ENCODE measurements at regions not wholly inside any gene's neighbourhood (a gene's known extent, or its start where the extent isn't known, plus 50 kb on each side); places are given as distances from the start of the nearest gene placed in this dataset.

- no CpG with 5 or more reads among the region's 2 CpGs for WGBS (ENCODE audit: extremely low coverage, insufficient read length, low lambda C conversion rate)
- peaks cover 4 to 5% of the 10 kb centered on the region in 2 experiments for H3K4me1 Mint-ChIP-seq
- no peak for DNase-seq
Observed at GRCh38 chr3:15959434-15959811, 161.6 kb upstream of the ANKRD28 start.

More at GRCh38 chr3:15959434-15959811, 161.6 kb upstream of the ANKRD28 start:
- Histone ChIP-seq H3K79me2 (ENCODE audit: insufficient read depth, low read length) (no peaks in the 10 kb centered on the region), H3K27me3 (ENCODE audit: insufficient read depth, low read length) (no peaks in the 10 kb centered on the region), H3K23me2 (ENCODE audit: insufficient read length, low read depth, low read length, poor library complexity, severe bottlenecking) (no peaks in the 10 kb centered on the region), H3K4ac (ENCODE audit: low read depth, low read length) (no peak overlapping the region), H2BK120ac (ENCODE audit: low read depth, low read length, poor library complexity, severe bottlenecking) (no peak overlapping the region), H3K23ac (ENCODE audit: insufficient read length, low read depth, low read length) (no peak overlapping the region), H2AFZ (ENCODE audit: low read length) (no peak overlapping the region), H4K91ac (ENCODE audit: insufficient read length, low read depth, low read length) (no peak overlapping the region), H4K5ac (ENCODE audit: insufficient read length, low read depth, low read length) (no peak overlapping the region), H3K56ac (ENCODE audit: insufficient read length, low read depth, low read length) (no peak overlapping the region), H4K20me1 (ENCODE audit: control insufficient read depth, insufficient read depth, insufficient read length) (no peaks in the 10 kb centered on the region), H2BK12ac (ENCODE audit: insufficient read length, low read depth, low read length) (no peak overlapping the region), H2BK20ac (ENCODE audit: low read depth, low read length, poor library complexity, severe bottlenecking) (no peak overlapping the region), H3K9me3 (ENCODE audit: control insufficient read depth, low read depth, low read length) (peaks cover 4% of the 10 kb centered on the region), H4K8ac (replicated peaks; ENCODE audit: insufficient read length, low read depth, low read length) (no peak overlapping the region), H2AK5ac (ENCODE audit: insufficient read length, low read length) (no peak overlapping the region), H3K27ac (ENCODE audit: insufficient read length, low read depth, low read length) (no peak overlapping the region), H3K18ac (ENCODE audit: insufficient read length, low read depth, low read length) (no peak overlapping the region), H3K4me2 (ENCODE audit: insufficient read depth, insufficient read length, low read length) (no peak overlapping the region), H3K4me1 (ENCODE audit: insufficient read depth, low read length) (no peaks in the 10 kb centered on the region), H3K79me1 (ENCODE audit: insufficient read depth, low read depth, low read length, poor library complexity, severe bottlenecking) (no peaks in the 10 kb centered on the region), H3K9ac (ENCODE audit: extremely low read depth, insufficient read length, low read length) (no peak overlapping the region), H3T11ph (ENCODE audit: low read length) (no peak overlapping the region), H2BK15ac (ENCODE audit: low read depth, low read length) (no peak overlapping the region), H3K14ac (ENCODE audit: insufficient read depth, low read length) (no peak overlapping the region), H2BK5ac (ENCODE audit: insufficient read length, low read length) (no peak overlapping the region)
- H3K4me3 Mint-ChIP-seq = no peak overlapping the region
- no peaks in the 10 kb centered on the region for H3K36me3 Mint-ChIP-seq (ENCODE audit: insufficient read depth in 1 of 3, low read depth in 3 of 3)
- no peak overlapping the region for H3K27ac Mint-ChIP-seq
- TF ChIP-seq CTCF (conservative IDR thresholded peaks at IDR 0.05) = no peak
- no peaks in the 10 kb centered on the region for H3K27me3 Mint-ChIP-seq (ENCODE audit: low read depth)
- no peaks in the 10 kb centered on the region; a peak in 1 of 5 replicates for H3K9me3 Mint-ChIP-seq
